ENCODE measurements at regions not wholly inside any gene's neighbourhood (a gene's known extent, or its start where the extent isn't known, plus 50 kb on each side); places are given as distances from the start of the nearest gene placed in this dataset.

DNA sequence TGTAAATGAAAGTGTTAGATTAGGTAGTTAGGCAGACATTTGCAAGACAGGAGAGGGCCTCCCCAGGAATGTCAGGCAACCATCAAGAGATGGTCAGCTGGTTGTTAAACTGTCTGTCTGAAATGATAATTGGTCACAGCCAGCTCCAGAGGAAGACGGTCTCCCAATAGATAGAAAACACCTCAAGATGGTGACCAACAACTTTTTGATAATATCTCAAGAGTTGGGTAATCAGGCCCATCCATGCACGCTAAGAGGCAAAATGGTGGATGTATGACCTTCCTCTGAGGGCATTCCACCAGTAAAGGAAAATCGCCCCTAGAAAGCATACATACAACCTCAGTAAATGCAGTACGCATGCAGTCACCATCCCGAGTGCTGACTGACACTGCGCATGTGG, 118.2 kb downstream of the MAP3K21 start:
- H4K20me1 ChIP-seq (replicated peaks; ENCODE audit: insufficient read depth) = no peaks in the 10 kb centered on the region
- Mint-ChIP-seq H3K36me3 (ENCODE audit: low read depth) (peaks cover 33% of the 10 kb centered on the region), H3K4me1 (no peaks in the 10 kb centered on the region), H3K27ac (no peak overlapping the region), H3K27me3 (ENCODE audit: insufficient read depth, low read depth, poor library complexity) (no peaks in the 10 kb centered on the region), H3K4me3 (no peak overlapping the region), H3K9me3 (peaks cover 49% of the 10 kb centered on the region)
- ATAC-seq = no peak
- H3K79me2 ChIP-seq (replicated peaks; ENCODE audit: insufficient read depth) = no peaks in the 10 kb centered on the region
- no peaks in the 10 kb centered on the region for H3K4me1 ChIP-seq (ENCODE audit: insufficient read depth)
- no peaks in the 10 kb centered on the region for H3K27me3 ChIP-seq (ENCODE audit: insufficient read depth)
- no peak for DNase-seq (ENCODE audit: low spot score)
- H3K27ac ChIP-seq (ENCODE audit: low read depth) = no peak overlapping the region
- H2AFZ ChIP-seq = 0 out of 2 replicates have a peak overlapping the region, but pooled peaks have one; percentile 38
- H3K4me3 ChIP-seq = no peak overlapping the region
- H3K9me2 ChIP-seq (ENCODE audit: insufficient read depth) = peaks cover 9% of the 10 kb centered on the region; the same call in 1 of the 2 replicates
- no peak overlapping the region for H3K4me2 ChIP-seq
- H3K36me3 ChIP-seq (ENCODE audit: insufficient read depth) = no peaks in the 10 kb centered on the region; the same call in 1 of the 2 replicates
- H3F3A ChIP-seq (replicated peaks; ENCODE audit: low read depth) = no peaks in the 10 kb centered on the region
- TF ChIP-seq STAT1 (IDR thresholded peaks at IDR 0.05; ENCODE audit: unreplicated experiment) = no peak
- no peak for TF ChIP-seq JUNB (IDR thresholded peaks at IDR 0.05; ENCODE audit: unreplicated experiment)
- TF ChIP-seq EZH2 (IDR thresholded peaks at IDR 0.05; ENCODE audit: low read depth, unreplicated experiment) = no peak
- TF ChIP-seq ZNF331 (CRISPR knock-in tag; IDR thresholded peaks at IDR 0.05; ENCODE audit: low read depth) = no peak
- no peak for TF ChIP-seq CTCF (conservative IDR thresholded peaks at IDR 0.05; ENCODE audit: low read depth in 2 of 2)
- TF ChIP-seq REST (IDR thresholded peaks at IDR 0.05; ENCODE audit: unreplicated experiment) = no peak
- TF ChIP-seq CREB1 (CRISPR knock-in tag; IDR thresholded peaks at IDR 0.05; ENCODE audit: low read depth) = no peak
- TF ChIP-seq, protein P1, sequence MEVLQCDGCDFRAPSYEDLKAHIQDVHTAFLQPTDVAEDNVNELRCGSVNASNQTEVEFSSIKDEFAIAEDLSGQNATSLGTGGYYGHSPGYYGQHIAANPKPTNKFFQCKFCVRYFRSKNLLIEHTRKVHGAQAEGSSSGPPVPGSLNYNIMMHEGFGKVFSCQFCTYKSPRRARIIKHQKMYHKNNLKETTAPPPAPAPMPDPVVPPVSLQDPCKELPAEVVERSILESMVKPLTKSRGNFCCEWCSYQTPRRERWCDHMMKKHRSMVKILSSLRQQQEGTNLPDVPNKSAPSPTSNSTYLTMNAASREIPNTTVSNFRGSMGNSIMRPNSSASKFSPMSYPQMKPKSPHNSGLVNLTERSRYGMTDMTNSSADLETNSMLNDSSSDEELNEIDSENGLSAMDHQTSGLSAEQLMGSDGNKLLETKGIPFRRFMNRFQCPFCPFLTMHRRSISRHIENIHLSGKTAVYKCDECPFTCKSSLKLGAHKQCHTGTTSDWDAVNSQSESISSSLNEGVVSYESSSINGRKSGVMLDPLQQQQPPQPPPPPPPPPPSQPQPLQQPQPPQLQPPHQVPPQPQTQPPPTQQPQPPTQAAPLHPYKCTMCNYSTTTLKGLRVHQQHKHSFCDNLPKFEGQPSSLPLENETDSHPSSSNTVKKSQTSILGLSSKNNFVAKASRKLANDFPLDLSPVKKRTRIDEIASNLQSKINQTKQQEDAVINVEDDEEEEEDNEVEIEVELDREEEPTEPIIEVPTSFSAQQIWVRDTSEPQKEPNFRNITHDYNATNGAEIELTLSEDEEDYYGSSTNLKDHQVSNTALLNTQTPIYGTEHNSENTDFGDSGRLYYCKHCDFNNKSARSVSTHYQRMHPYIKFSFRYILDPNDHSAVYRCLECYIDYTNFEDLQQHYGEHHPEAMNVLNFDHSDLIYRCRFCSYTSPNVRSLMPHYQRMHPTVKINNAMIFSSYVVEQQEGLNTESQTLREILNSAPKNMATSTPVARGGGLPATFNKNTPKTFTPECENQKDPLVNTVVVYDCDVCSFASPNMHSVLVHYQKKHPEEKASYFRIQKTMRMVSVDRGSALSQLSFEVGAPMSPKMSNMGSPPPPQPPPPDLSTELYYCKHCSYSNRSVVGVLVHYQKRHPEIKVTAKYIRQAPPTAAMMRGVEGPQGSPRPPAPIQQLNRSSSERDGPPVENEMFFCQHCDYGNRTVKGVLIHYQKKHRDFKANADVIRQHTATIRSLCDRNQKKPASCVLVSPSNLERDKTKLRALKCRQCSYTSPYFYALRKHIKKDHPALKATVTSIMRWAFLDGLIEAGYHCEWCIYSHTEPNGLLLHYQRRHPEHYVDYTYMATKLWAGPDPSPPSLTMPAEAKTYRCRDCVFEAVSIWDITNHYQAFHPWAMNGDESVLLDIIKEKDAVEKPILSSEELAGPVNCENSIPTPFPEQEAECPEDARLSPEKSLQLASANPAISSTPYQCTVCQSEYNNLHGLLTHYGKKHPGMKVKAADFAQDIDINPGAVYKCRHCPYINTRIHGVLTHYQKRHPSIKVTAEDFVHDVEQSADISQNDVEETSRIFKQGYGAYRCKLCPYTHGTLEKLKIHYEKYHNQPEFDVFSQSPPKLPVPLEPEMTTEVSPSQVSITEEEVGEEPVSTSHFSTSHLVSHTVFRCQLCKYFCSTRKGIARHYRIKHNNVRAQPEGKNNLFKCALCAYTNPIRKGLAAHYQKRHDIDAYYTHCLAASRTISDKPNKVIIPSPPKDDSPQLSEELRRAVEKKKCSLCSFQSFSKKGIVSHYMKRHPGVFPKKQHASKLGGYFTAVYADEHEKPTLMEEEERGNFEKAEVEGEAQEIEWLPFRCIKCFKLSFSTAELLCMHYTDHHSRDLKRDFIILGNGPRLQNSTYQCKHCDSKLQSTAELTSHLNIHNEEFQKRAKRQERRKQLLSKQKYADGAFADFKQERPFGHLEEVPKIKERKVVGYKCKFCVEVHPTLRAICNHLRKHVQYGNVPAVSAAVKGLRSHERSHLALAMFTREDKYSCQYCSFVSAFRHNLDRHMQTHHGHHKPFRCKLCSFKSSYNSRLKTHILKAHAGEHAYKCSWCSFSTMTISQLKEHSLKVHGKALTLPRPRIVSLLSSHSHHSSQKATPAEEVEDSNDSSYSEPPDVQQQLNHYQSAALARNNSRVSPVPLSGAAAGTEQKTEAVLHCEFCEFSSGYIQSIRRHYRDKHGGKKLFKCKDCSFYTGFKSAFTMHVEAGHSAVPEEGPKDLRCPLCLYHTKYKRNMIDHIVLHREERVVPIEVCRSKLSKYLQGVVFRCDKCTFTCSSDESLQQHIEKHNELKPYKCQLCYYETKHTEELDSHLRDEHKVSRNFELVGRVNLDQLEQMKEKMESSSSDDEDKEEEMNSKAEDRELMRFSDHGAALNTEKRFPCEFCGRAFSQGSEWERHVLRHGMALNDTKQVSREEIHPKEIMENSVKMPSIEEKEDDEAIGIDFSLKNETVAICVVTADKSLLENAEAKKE (CRISPR knock-in tag; IDR thresholded peaks at IDR 0.05) = no peak
- no peak for TF ChIP-seq ETS1 (IDR thresholded peaks at IDR 0.05)
- no peak for TF ChIP-seq POLR2AphosphoS5 (IDR thresholded peaks at IDR 0.05; ENCODE audit: low read depth)
- no peak for TF ChIP-seq EZH2phosphoT487 (IDR thresholded peaks at IDR 0.05; ENCODE audit: unreplicated experiment)
- TF ChIP-seq NANOG (IDR thresholded peaks at IDR 0.05; ENCODE audit: borderline replicate concordance) = no peak

Data from GM23338 (cell line).